ENCODE measurements at regions not wholly inside any gene's neighbourhood (a gene's known extent, or its start where the extent isn't known, plus 50 kb on each side); places are given as distances from the start of the nearest gene placed in this dataset.

- peak; percentile 78 for DNase-seq (ENCODE audit: low spot score)
- intact Hi-C loops (cut with DNase I): loop anchor here (2.0 to 10.0 kb wide), 3 partner anchors 86 to 128 kb away; partner anchors contain the start of gene STC2
These were observed 124.1 kb upstream of the STC2 start for GRCh38 chr5:173452119-173452905.

DNA sequence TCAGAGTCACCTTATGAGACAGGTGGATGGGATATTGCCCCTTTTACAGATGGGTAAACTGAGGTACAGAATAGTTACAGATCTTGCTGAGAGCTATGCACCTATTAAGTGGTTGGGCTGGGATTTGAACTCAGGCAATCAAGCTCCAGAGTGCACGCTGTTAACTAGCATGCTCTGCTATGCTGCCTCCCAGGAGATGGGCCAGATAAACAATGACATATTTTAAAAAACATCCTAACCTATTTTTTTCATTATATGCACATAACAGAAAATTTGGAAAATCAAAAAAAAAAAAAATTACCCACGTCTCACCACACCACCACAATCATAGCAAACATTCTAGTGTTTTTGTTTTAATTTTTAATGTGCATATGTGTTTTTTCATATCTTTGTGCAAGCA lies 123.4 kb upstream of the STC2 start:
- no peak for DNase-seq (ENCODE audit: low spot score)
- intact Hi-C loops (cut with DNase I): loop anchor here (2.0 to 10.0 kb wide), 3 partner anchors 87 to 127 kb away; partner anchors contain the start of gene STC2

- no peak for DNase-seq (ENCODE audit: low spot score)
- intact Hi-C loops (cut with DNase I): loop anchor here (10.0 kb wide), 2 partner anchors 124 to 126 kb away; partner anchors contain the start of gene STC2
These were observed 122.8 kb upstream of the STC2 start for GRCh38 chr5:173451031-173451430.

GRCh38 chr5:173450188-173450587 lies 122.0 kb upstream of the STC2 start:
- intact Hi-C loops (cut with DNase I): loop anchor here (10.0 kb wide), 2 partner anchors 125 kb away; partner anchors contain the start of gene STC2
- DNase-seq (ENCODE audit: low spot score): no peak

DNA sequence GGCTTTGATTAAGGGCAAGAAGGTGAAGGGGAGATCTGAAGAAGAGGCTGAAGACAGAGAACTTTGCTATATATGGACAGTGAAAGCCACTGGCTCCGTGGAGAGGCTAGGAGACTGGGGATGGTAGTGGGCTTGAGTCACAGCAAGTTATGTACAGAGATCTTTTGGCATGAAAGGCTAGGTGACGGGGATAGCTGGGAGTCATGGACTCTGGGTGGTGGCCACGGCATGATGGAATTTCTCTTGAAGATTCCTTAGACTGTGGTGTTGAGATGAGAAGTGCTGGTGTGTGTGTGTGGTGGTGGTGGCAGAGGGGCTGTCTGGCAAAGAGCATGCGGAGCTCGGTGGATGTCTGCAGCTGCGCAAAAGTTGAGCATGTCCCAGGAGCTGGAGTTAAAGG lies 120.6 kb upstream of the STC2 start:
- intact Hi-C loops (cut with DNase I): no loop called here
- no peak for DNase-seq (ENCODE audit: low spot score)

DNA sequence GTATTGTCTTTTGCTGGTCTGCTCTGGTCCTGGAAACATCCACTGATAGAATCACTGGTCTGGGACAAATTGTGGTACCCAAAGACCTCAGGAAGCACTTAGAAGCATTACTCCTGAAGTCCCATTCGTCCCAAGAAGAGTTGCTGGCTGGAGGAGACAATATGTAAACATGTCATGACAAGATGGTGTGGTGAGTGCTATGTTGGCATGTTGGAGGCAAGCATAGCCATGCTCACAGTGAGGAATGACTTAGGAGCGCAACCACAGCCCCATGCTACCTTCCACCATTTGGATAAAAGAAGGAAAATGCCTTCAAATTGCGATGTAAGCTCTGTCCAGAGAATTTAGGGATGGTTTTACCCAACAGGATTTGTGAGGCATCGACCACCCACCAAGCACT lies 115.8 kb upstream of the STC2 start:
- intact Hi-C loops (cut with DNase I): no loop called here
- DNase-seq (ENCODE audit: low spot score): no peak

- intact Hi-C loops (cut with DNase I): no loop called here
- DNase-seq (ENCODE audit: low spot score): no peak
These were observed 112.9 kb upstream of the STC2 start for GRCh38 chr5:173441053-173441628.

GRCh38 chr5:173438951-173439350 lies 110.7 kb upstream of the STC2 start:
- no peak for DNase-seq (ENCODE audit: low spot score)
- intact Hi-C loops (cut with DNase I): no loop called here

GRCh38 chr5:173435447-173435846 lies 107.2 kb upstream of the STC2 start:
- no peak for DNase-seq (ENCODE audit: low spot score)
- intact Hi-C loops (cut with DNase I): no loop called here

DNA sequence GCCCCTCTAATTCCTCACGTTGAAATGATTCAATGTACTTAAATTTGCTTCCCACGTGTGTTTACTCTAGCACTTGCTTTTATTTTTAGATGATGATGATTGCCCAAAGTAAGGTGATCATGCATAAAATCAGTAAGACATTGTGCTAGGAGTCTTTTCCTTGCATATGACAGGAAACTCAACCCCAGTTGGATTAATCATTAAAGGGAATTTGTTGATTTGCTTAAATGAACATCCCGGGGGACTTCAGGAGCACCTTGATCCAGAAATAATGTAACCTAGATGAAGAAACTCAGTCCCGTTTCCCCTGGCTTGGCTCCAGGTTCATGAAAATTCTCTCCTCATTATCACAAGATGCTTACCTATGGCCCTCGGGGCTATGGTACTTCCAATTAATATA lies 106.1 kb upstream of the STC2 start:
- intact Hi-C loops (cut with DNase I): no loop called here
- no peak for DNase-seq (ENCODE audit: low spot score)

DNA sequence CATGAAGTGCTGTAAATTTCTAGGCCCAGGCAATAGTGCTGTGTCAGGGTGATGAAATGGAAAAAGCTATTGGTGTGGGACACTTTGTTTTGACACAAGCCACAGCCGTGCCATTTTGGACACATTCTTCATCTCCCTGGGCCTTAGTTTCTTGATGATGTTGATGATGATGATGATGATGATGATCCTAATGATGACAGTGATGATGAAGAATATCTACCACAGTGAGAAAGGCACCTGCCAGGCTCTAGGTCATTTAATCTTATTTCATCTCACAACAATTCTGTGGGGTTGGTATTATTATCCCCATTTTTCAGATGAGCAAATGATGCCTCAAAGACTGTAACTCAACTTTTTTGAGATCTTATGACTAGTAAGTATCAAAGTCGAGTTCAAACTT lies 102.2 kb upstream of the STC2 start:
- no peak for DNase-seq (ENCODE audit: low spot score)
- intact Hi-C loops (cut with DNase I): no loop called here

DNA sequence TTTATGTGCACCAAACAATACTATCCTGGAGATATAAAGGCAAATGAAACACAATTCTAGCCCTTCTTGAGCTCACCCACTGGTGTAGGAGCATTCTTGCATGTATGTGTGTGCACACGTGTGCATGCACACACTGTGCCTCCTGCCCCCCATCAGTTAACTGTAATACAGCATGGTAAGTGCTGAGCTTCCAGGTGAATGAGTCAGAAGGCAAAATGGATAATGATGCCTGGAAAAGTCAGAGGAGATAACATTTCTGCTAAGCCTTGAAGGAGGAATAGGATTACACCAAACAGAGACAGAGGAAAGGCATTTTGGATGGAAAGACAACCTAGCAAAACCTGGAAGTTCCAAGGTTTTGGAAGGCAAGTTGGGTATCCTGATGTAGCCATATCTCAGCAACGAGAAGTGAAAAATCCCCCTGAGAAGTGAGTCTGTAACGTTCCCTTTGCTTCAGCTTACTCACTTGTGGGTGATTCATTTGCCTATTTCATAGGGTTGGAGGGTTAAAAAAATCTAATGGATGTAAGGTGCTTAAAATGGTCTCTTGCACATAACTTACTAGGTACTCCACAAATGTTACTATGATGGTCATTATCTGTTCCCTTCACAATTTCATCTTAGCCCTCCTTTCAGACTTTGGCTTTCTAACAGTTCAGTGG lies 101.4 kb upstream of the STC2 start:
- intact Hi-C loops (cut with DNase I): no loop called here
- DNase-seq (ENCODE audit: low spot score): no peak

DNA sequence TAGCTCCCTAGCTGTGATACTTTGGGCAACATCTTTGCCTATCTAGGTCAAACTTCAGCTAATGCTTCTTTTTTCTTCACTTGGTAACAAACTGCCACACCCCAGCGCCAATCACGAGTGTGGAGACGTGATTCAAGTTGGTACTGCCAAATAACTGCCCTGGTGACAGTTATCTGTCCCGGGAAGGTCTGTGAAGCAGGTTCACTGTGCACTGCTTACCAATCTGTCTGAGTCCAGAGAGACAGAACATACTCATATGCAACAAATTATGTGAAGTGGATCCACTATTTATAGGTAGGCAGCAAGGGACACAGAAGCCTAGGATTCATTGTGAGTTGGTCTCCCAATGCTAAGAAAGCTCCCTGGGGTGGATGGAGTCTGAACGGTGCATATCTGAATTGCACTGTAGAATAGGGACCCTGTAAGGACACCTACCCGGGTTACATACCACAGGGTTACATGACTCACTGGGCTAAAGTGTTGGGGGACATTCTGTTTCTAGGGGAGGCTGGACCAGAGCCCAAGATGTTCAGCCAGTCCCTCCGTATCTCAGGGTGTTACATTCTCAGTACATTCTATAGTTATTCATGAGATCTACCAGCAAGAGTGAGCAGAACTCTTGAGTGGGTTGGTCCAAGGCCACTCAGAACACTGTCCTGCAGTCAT lies 95.4 kb upstream of the STC2 start:
- no peak for DNase-seq (ENCODE audit: low spot score)
- intact Hi-C loops (cut with DNase I): no loop called here

GRCh38 chr5:173420108-173420507 lies 91.9 kb upstream of the STC2 start:
- intact Hi-C loops (cut with DNase I): no loop called here
- DNase-seq (ENCODE audit: low spot score): no peak

DNA sequence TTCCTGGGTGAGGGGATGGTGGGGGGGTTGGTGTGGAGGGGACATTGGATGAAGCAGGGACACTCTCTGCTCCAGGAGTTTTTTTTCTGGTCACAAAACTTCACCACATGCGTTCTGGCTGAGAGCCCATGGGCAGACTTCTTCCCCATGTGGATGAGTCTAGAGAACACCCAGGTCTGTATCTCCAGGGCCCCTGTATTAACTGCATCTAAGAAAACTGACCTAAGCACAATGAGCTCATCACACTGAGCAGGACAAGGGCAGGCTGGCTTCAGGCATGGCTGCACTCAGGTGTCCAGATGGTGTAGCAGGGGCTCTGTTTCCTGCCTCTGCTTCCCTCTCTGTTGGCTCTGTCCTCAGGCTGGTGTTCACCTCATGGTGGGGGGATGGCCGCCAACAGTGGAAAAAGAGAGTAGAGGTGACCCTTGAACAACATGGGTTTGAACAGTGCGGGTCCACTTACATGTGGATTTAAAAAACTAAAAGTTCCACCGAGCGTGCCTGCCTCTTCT lies 85.3 kb upstream of the STC2 start:
- intact Hi-C loops (cut with DNase I): no loop called here
- no peak for DNase-seq (ENCODE audit: low spot score)

DNA sequence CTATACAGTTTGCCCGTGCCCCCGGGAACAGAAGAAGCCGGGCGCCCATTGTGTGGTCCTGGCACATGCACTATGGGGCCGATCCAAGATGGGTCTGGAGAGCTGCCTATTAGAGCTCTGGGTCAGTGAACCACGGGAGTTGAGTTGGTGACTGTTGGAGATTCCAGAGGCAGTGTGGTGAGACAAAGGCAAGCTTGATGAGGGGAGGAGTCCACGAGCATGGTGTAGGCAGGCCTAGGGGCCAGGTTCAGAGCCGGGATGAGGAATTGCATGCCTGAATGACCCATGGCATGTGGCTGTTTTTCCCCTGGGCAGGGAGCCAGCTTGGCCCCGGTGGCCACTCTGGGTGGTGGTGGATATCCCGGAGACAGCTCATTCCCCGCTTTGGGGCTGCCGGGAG lies 84.4 kb upstream of the STC2 start:
- intact Hi-C loops (cut with DNase I): no loop called here

GRCh38 chr5:173411791-173412555 lies 83.8 kb upstream of the STC2 start:
- intact Hi-C loops (cut with DNase I): no loop called here
- no peak for DNase-seq (ENCODE audit: low spot score)

More for the DNA sequence above, 84.4 kb upstream of the STC2 start:
- no peak for DNase-seq (ENCODE audit: low spot score)

GRCh38 chr5:173410459-173411233 lies 82.4 kb upstream of the STC2 start:
- intact Hi-C loops (cut with DNase I): no loop called here
- DNase-seq (ENCODE audit: low spot score): no peak

GRCh38 chr5:173408946-173409345 lies 80.7 kb upstream of the STC2 start:
- intact Hi-C loops (cut with DNase I): no loop called here
- DNase-seq (ENCODE audit: low spot score): no peak
